ENCODE measurements at regions not wholly inside any gene's neighbourhood (a gene's known extent, or its start where the extent isn't known, plus 50 kb on each side); places are given as distances from the start of the nearest gene placed in this dataset.

GRCh38 chr1:87744763-87745162 is 416.1 kb downstream of the LMO4 start:
- no peaks in the 10 kb centered on the region for H3K9me3 ChIP-seq (ENCODE audit: control insufficient read depth, insufficient read depth, low read length)
- no peaks in the 10 kb centered on the region for H3K27me3 ChIP-seq (ENCODE audit: control insufficient read depth, insufficient read depth, low read length)
- H3K9ac ChIP-seq (ENCODE audit: low read depth, low read length) = no peak overlapping the region
- H3K36me3 ChIP-seq (ENCODE audit: control insufficient read depth, insufficient read depth, low read length) = no peaks in the 10 kb centered on the region
- no peak overlapping the region for H3K4me3 ChIP-seq (ENCODE audit: low read depth, low read length)
- peaks cover 3% of the 10 kb centered on the region for H3K4me1 ChIP-seq (ENCODE audit: control insufficient read depth, insufficient read depth, low read length)

DNA sequence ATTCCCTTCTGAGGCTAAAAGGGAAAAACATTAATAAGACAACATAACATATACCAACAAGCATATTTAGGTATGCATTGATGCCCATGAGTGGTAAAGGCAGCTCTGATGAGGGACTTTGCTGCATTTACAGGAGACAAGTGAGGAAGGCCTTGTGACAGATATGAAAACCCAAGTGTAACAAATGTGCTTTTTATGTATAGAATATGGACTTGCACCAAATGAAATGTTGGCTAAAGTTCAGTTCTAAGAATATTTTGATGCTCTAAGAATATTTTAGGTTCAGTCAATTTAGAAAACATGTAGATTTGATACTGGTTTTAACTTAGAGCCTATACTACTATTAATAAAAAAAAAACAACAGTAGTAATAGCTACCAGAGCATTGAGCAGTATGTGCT is 424.7 kb downstream of the LMO4 start:
- no peaks in the 10 kb centered on the region for H3K36me3 ChIP-seq (ENCODE audit: control insufficient read depth, insufficient read depth, low read length)
- H3K9ac ChIP-seq (ENCODE audit: low read depth, low read length) = no peak overlapping the region
- no peaks in the 10 kb centered on the region for H3K9me3 ChIP-seq (ENCODE audit: control insufficient read depth, insufficient read depth, low read length)
- H3K27me3 ChIP-seq (ENCODE audit: control insufficient read depth, insufficient read depth, low read length) = no peaks in the 10 kb centered on the region
- no peak overlapping the region for H3K4me3 ChIP-seq (ENCODE audit: low read depth, low read length)
- no peaks in the 10 kb centered on the region for H3K4me1 ChIP-seq (ENCODE audit: control insufficient read depth, insufficient read depth, low read length)

GRCh38 chr1:87754139-87754538 is 425.5 kb downstream of the LMO4 start:
- Histone ChIP-seq H3K27me3 (ENCODE audit: control insufficient read depth, insufficient read depth, low read length) (no peaks in the 10 kb centered on the region), H3K36me3 (ENCODE audit: control insufficient read depth, insufficient read depth, low read length) (no peaks in the 10 kb centered on the region), H3K4me3 (ENCODE audit: low read depth, low read length) (no peak overlapping the region)

DNA sequence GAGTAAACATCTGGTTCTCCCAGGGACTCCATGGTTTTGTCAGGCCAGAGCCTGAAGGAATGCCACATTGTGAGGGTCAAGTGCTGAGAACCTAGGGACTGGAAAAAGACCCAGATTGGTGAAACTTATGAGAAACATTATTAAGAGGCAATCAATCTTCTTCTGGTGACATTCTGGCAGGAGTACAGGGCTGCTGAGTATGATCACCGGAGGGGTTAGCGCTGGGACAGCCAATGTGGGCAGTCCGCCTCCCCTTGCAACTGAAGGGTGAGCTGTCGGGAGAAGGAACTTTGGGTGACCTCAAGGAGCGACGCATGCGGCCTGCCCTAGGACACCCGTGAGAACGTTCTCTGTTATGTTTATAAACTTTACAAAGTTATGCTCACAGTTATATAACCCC is 429.0 kb downstream of the LMO4 start:
- Histone ChIP-seq H3K27me3 (ENCODE audit: control insufficient read depth, insufficient read depth, low read length) (no peaks in the 10 kb centered on the region), H3K9me3 (ENCODE audit: control insufficient read depth, insufficient read depth, low read length) (no peaks in the 10 kb centered on the region), H3K36me3 (ENCODE audit: control insufficient read depth, insufficient read depth, low read length) (no peaks in the 10 kb centered on the region), H3K9ac (ENCODE audit: low read depth, low read length) (no peak overlapping the region), H3K4me3 (ENCODE audit: low read depth, low read length) (no peak overlapping the region), H3K4me1 (ENCODE audit: control insufficient read depth, insufficient read depth, low read length) (no peaks in the 10 kb centered on the region)

More at GRCh38 chr1:87754139-87754538, 425.5 kb downstream of the LMO4 start:
- Histone ChIP-seq H3K9me3 (ENCODE audit: control insufficient read depth, insufficient read depth, low read length) (no peaks in the 10 kb centered on the region), H3K9ac (ENCODE audit: low read depth, low read length) (no peak overlapping the region), H3K4me1 (ENCODE audit: control insufficient read depth, insufficient read depth, low read length) (no peaks in the 10 kb centered on the region)

GRCh38 chr1:87759421-87760087 is 430.9 kb downstream of the LMO4 start:
- no peak overlapping the region for H3K9ac ChIP-seq (ENCODE audit: low read depth, low read length)
- no peaks in the 10 kb centered on the region for H3K9me3 ChIP-seq (ENCODE audit: control insufficient read depth, insufficient read depth, low read length)
- no peak overlapping the region for H3K4me3 ChIP-seq (ENCODE audit: low read depth, low read length)
- H3K27me3 ChIP-seq (ENCODE audit: control insufficient read depth, insufficient read depth, low read length) = no peaks in the 10 kb centered on the region
- no peaks in the 10 kb centered on the region for H3K4me1 ChIP-seq (ENCODE audit: control insufficient read depth, insufficient read depth, low read length)
- no peaks in the 10 kb centered on the region for H3K36me3 ChIP-seq (ENCODE audit: control insufficient read depth, insufficient read depth, low read length)

DNA sequence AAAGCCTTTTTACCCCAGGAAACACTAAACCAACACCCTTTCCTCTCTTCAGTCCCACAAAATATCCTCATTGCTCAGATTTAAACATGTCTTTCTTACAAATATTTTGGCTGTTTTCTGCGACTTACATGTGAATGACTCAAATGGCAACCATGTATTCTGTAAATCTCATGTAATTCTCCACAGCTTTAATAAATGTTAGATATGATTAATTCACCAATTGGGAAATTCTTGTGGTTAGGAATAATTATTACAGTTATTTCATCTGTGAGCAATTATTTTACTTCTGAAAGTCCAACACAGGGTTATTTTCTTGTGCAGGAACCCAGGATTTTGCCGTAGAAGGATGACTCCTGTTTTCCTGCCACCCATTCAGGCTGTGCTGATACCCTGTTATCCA is 431.5 kb downstream of the LMO4 start:
- H3K9ac ChIP-seq (ENCODE audit: low read depth, low read length) = no peak overlapping the region
- H3K9me3 ChIP-seq (ENCODE audit: control insufficient read depth, insufficient read depth, low read length) = no peaks in the 10 kb centered on the region
- no peaks in the 10 kb centered on the region for H3K27me3 ChIP-seq (ENCODE audit: control insufficient read depth, insufficient read depth, low read length)
- no peaks in the 10 kb centered on the region for H3K36me3 ChIP-seq (ENCODE audit: control insufficient read depth, insufficient read depth, low read length)
- H3K4me1 ChIP-seq (ENCODE audit: control insufficient read depth, insufficient read depth, low read length) = no peaks in the 10 kb centered on the region
- no peak overlapping the region for H3K4me3 ChIP-seq (ENCODE audit: low read depth, low read length)

DNA sequence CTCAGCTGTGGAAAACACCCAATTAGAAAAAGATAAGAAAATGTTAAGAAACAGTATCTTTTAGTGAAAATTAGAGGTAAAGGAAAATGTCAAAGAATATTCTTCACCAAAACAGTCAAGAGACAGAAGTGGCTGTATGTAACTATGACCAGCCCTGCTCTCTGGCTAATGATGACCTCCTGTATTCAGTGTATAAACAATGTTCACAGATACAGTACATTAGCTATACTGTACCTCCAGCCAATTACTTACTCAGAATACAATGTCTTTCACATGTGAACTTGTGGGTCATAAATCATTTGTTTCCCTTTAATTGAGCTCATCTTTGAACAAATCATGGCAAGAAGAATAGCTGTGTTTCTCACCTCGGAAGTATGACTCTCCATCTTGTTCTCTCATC is 432.0 kb downstream of the LMO4 start:
- no peaks in the 10 kb centered on the region for H3K4me1 ChIP-seq (ENCODE audit: control insufficient read depth, insufficient read depth, low read length)

GRCh38 chr1:87763483-87763882 is 434.8 kb downstream of the LMO4 start:
- Histone ChIP-seq H3K9ac (ENCODE audit: low read depth, low read length) (no peak overlapping the region), H3K36me3 (ENCODE audit: control insufficient read depth, insufficient read depth, low read length) (no peaks in the 10 kb centered on the region), H3K9me3 (ENCODE audit: control insufficient read depth, insufficient read depth, low read length) (no peaks in the 10 kb centered on the region), H3K4me1 (ENCODE audit: control insufficient read depth, insufficient read depth, low read length) (no peaks in the 10 kb centered on the region), H3K27me3 (ENCODE audit: control insufficient read depth, insufficient read depth, low read length) (no peaks in the 10 kb centered on the region), H3K4me3 (ENCODE audit: low read depth, low read length) (no peak overlapping the region)

More for the DNA sequence above, 432.0 kb downstream of the LMO4 start:
- H3K9me3 ChIP-seq (ENCODE audit: control insufficient read depth, insufficient read depth, low read length) = no peaks in the 10 kb centered on the region
- H3K36me3 ChIP-seq (ENCODE audit: control insufficient read depth, insufficient read depth, low read length) = no peaks in the 10 kb centered on the region
- H3K4me3 ChIP-seq (ENCODE audit: low read depth, low read length) = no peak overlapping the region
- H3K27me3 ChIP-seq (ENCODE audit: control insufficient read depth, insufficient read depth, low read length) = no peaks in the 10 kb centered on the region
- no peak overlapping the region for H3K9ac ChIP-seq (ENCODE audit: low read depth, low read length)

DNA sequence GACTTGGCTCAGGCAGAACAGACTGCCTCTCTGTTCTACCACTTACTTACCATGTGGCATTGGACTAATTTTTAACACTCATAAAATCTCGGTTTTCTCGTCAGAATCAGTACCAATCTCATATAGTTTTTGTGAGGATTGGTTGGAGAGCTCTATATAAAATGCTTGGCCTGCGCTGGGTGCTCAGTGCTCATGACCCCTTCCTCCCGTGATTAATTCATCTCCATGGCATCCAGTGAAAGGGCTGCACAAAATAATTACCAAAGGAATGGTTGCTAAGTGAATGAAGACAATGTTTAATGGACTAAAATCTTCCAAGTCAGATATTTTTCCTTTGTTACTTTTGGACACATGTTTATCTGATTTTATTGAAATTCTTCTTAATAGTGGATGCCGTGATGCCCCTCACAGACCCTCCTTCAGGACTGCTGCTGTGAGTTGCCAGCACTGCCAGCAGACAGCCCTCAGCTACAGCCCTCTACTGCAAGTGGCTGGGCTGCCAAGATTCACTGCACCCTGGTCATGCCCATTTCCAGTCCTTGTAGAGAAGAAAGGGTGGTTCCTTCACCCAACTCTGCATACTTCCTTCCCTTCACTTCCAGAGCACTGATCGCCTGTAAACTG is 436.5 kb downstream of the LMO4 start:
- no peak overlapping the region for H3K9ac ChIP-seq (ENCODE audit: low read depth, low read length)
- H3K36me3 ChIP-seq (ENCODE audit: control insufficient read depth, insufficient read depth, low read length) = no peaks in the 10 kb centered on the region
- H3K4me3 ChIP-seq (ENCODE audit: low read depth, low read length) = no peak overlapping the region
- no peaks in the 10 kb centered on the region for H3K27me3 ChIP-seq (ENCODE audit: control insufficient read depth, insufficient read depth, low read length)
- H3K9me3 ChIP-seq (ENCODE audit: control insufficient read depth, insufficient read depth, low read length) = no peaks in the 10 kb centered on the region
- H3K4me1 ChIP-seq (ENCODE audit: control insufficient read depth, insufficient read depth, low read length) = no peaks in the 10 kb centered on the region

DNA sequence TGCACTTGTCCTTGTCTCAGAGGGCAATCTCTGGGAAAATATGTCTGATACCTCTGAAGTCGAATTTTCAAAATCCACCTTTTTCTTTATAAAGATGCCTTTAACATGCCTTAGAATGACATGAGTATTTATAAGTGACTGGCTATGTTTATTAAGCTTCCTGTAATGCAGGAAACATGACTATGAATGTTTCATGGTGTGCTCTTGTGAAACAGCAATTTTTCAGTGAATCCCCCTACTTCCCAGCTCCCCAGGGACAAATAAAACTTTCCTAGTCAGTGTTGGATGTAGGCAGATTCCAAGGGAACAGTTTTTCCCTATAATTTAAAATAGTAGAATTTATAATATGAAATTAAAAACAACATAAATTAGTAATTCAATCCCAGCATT is 437.0 kb downstream of the LMO4 start:
- Histone ChIP-seq H3K36me3 (ENCODE audit: control insufficient read depth, insufficient read depth, low read length) (no peaks in the 10 kb centered on the region), H3K4me1 (ENCODE audit: control insufficient read depth, insufficient read depth, low read length) (no peaks in the 10 kb centered on the region), H3K9me3 (ENCODE audit: control insufficient read depth, insufficient read depth, low read length) (no peaks in the 10 kb centered on the region), H3K4me3 (ENCODE audit: low read depth, low read length) (no peak overlapping the region), H3K27me3 (ENCODE audit: control insufficient read depth, insufficient read depth, low read length) (no peaks in the 10 kb centered on the region), H3K9ac (ENCODE audit: low read depth, low read length) (no peak overlapping the region)

DNA sequence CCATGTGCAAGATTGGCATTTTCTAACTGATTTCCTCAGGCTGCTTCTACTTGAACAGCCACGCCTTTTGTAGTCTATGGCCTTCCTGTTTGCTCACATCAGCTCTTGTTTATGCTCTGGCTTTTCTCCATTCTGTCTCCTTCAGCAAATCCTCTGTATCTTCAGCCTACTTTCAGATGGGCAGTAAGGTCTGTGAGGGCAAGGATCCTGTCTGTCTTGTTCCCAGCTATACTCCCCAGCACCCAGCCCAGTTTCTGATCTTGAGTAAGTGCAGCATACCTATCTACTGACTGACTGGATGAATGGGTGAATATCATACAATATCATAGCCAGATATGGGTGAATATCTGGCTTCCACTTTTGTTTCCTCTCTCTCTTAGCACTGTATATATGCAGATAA is 438.1 kb downstream of the LMO4 start:
- H3K4me1 ChIP-seq (ENCODE audit: control insufficient read depth, insufficient read depth, low read length) = no peaks in the 10 kb centered on the region

DNA sequence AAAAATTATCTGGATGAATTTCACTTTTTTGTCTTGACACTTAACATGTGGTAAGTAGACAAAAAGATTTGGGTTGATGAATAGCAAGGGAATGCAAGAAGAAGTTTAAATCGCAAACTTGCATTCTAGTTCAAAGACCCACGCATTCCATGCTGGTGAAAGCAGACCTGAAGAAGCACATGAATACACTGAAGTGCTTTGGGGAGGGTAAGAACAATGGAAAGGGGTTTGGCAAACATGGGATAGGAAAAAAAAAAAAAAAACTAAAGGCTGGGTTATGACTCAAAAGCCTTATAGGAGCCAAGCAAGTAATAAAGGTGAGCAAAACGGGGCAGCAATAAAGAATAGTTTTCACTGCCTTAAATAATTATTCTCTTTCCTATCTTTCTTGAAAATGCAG is 450.2 kb downstream of the LMO4 start:
- Histone ChIP-seq H3K27me3 (ENCODE audit: control insufficient read depth, insufficient read depth, low read length) (no peaks in the 10 kb centered on the region), H3K9ac (ENCODE audit: low read depth, low read length) (no peak overlapping the region), H3K9me3 (ENCODE audit: control insufficient read depth, insufficient read depth, low read length) (no peaks in the 10 kb centered on the region), H3K4me3 (ENCODE audit: low read depth, low read length) (no peak overlapping the region), H3K36me3 (ENCODE audit: control insufficient read depth, insufficient read depth, low read length) (no peaks in the 10 kb centered on the region), H3K4me1 (ENCODE audit: control insufficient read depth, insufficient read depth, low read length) (no peaks in the 10 kb centered on the region)

More for the DNA sequence above, 438.1 kb downstream of the LMO4 start:
- Histone ChIP-seq H3K9ac (ENCODE audit: low read depth, low read length) (no peak overlapping the region), H3K27me3 (ENCODE audit: control insufficient read depth, insufficient read depth, low read length) (no peaks in the 10 kb centered on the region), H3K9me3 (ENCODE audit: control insufficient read depth, insufficient read depth, low read length) (no peaks in the 10 kb centered on the region), H3K4me3 (ENCODE audit: low read depth, low read length) (no peak overlapping the region), H3K36me3 (ENCODE audit: control insufficient read depth, insufficient read depth, low read length) (no peaks in the 10 kb centered on the region)
